ENCODE measurements at regions not wholly inside any gene's neighbourhood (a gene's known extent, or its start where the extent isn't known, plus 50 kb on each side); places are given as distances from the start of the nearest gene placed in this dataset.

GRCh38 chr4:74523096-74523495 is 78.2 kb downstream of the AREG start:
- TF ChIP-seq POLR2A (IDR thresholded peaks at IDR 0.05) (no peak), CTCF (IDR thresholded peaks at IDR 0.05) (no peak), EP300 (IDR thresholded peaks at IDR 0.05) (no peak)
